Neural progenitor cell (in vitro differentiated cells): ENCODE measurements at regions not wholly inside any gene's neighbourhood (a gene's known extent, or its start where the extent isn't known, plus 50 kb on each side); places are given as distances from the start of the nearest gene placed in this dataset.
A peak's percentile ranks its signal among the peaks of the same experiment; 100 is the strongest.

ENCODE experiments used
- DNase-seq: peaks from one replicate; pipeline ENCODE4 v3.0.0-alpha.2; 2016; ENCODE audit warnings: low spot score
- H2AFZ ChIP-seq: fragments of 200-600 bp; sonication (generic); replicated peaks from 2 replicates; pipeline ENCODE4 v1.6.1; 2016; ENCODE audit warnings: antibody characterized with exemption
- H3F3A ChIP-seq: fragments of 200-600 bp; sonication (generic); 2 replicates; pipeline ENCODE4 v1.6.1; 2016; ENCODE audit warnings: antibody characterized with exemption, low read depth
- H3K27ac ChIP-seq: fragments of 200-600 bp; sonication (generic); 2 replicates; pipeline ENCODE4 v1.5.1; 2016; ENCODE audit warnings: mild to moderate bottlenecking
- H3K27me3 ChIP-seq: fragments of 200-600 bp; sonication (generic); 2 replicates; pipeline ENCODE4 v1.6.1; 2016; ENCODE audit warnings: mild to moderate bottlenecking, moderate library complexity
- H3K36me3 ChIP-seq: fragments of 200-600 bp; sonication (generic); 2 replicates; pipeline ENCODE4 v1.5.1; 2016
- H3K4me1 ChIP-seq: fragments of 200-600 bp; sonication (generic); 2 replicates; pipeline ENCODE4 v1.6.1; 2016; ENCODE audit warnings: mixed run types
- H3K4me2 ChIP-seq: fragments of 200-600 bp; sonication (generic); 2 replicates; pipeline ENCODE4 v1.6.1; 2016
- H3K4me3 ChIP-seq: fragments of 200-600 bp; sonication (generic); 2 replicates; pipeline ENCODE4 v1.5.1; 2016
- H3K79me2 ChIP-seq: fragments of 200-600 bp; sonication (generic); 2 replicates; pipeline ENCODE4 v1.6.1; 2016; ENCODE audit warnings: low read depth
- H3K9ac ChIP-seq: fragments of 200-600 bp; sonication (generic); 2 replicates; pipeline ENCODE4 v1.6.1; 2016
- H3K9me3 ChIP-seq: fragments of 200-600 bp; sonication (generic); 2 replicates; pipeline ENCODE4 v1.5.1; 2016; ENCODE audit warnings: low read depth
- H4K20me1 ChIP-seq: fragments of 200-600 bp; sonication (generic); 2 replicates; pipeline ENCODE4 v1.6.1; 2016; ENCODE audit warnings: low read depth
- H3K27ac Mint-ChIP-seq: 3 replicates; pipeline ENCODE4 v1.8.0; 2021; ENCODE audit warnings: mixed read lengths
- H3K27me3 Mint-ChIP-seq: 2 replicates; pipeline ENCODE4 v1.8.0; 2022; ENCODE audit warnings: low read depth, mild to moderate bottlenecking, inconsistent platforms, moderate library complexity, mixed read lengths; ENCODE audit not compliant: insufficient read depth
- H3K36me3 Mint-ChIP-seq: 3 replicates; pipeline ENCODE4 v1.8.0; 2021; ENCODE audit warnings: mixed read lengths
- H3K4me1 Mint-ChIP-seq: 3 replicates; pipeline ENCODE4 v1.8.0; 2021; ENCODE audit warnings: mixed read lengths
- H3K4me3 Mint-ChIP-seq: 3 replicates; pipeline ENCODE4 v1.8.0; 2021; ENCODE audit warnings: mild to moderate bottlenecking, moderate library complexity, mixed read lengths
- H3K9me3 Mint-ChIP-seq: 3 replicates; pipeline ENCODE4 v1.8.0; 2020; ENCODE audit warnings: mixed read lengths
- CTCF ChIP-seq: fragments of 200-600 bp; sonication (generic); IDR thresholded peaks from 2 replicates; pipeline ENCODE4 v1.5.1; 2017; ENCODE audit warnings: antibody characterized with exemption, mild to moderate bottlenecking
- EZH2 ChIP-seq: fragments of 200-600 bp; sonication (generic); IDR thresholded peaks from 2 replicates; pipeline ENCODE4 v1.6.1; 2017; ENCODE audit warnings: antibody characterized with exemption, mild to moderate bottlenecking, moderate library complexity
- EZH2phosphoT487 ChIP-seq: fragments of 200-600 bp; sonication (generic); IDR thresholded peaks from 2 replicates; pipeline ENCODE4 v1.6.1; 2017; ENCODE audit warnings: antibody characterized with exemption

GRCh38 chrX:63934160-63934559, 149.1 kb upstream of the ARHGEF9 start:
- no peak overlapping the region for H3K4me3 ChIP-seq
- no peaks in the 10 kb centered on the region for H3K27me3 ChIP-seq
- no peak for TF ChIP-seq EZH2phosphoT487
- TF ChIP-seq EZH2, result no peak
- TF ChIP-seq CTCF, result no peak
- Mint-ChIP-seq H3K36me3 (no peaks in the 10 kb centered on the region), H3K27ac (peak overlapping the region; percentile 82), H3K9me3 (peaks cover 2% of the 10 kb centered on the region), H3K4me3 (no peak overlapping the region), H3K27me3 (peaks cover 3% of the 10 kb centered on the region), H3K4me1 (peaks cover 12% of the 10 kb centered on the region)
- no peak overlapping the region for H3K9ac ChIP-seq
- H2AFZ ChIP-seq, result no peak overlapping the region
- no peaks in the 10 kb centered on the region for H4K20me1 ChIP-seq
- H3F3A ChIP-seq, result no peaks in the 10 kb centered on the region
- H3K79me2 ChIP-seq, result no peaks in the 10 kb centered on the region
- no peaks in the 10 kb centered on the region for H3K36me3 ChIP-seq
- H3K27ac ChIP-seq, result no peak overlapping the region
- H3K4me1 ChIP-seq, result no peaks in the 10 kb centered on the region
- H3K4me2 ChIP-seq, result no peak overlapping the region
- no peak for DNase-seq
- H3K9me3 ChIP-seq, result no peaks in the 10 kb centered on the region

- Histone ChIP-seq H3K4me3 (no peak overlapping the region), H3K9me3 (no peaks in the 10 kb centered on the region), H3K79me2 (no peaks in the 10 kb centered on the region), H3K4me2 (no peak overlapping the region), H3K27ac (no peak overlapping the region), H3K36me3 (no peaks in the 10 kb centered on the region), H4K20me1 (no peaks in the 10 kb centered on the region), H2AFZ (no peak overlapping the region), H3K9ac (no peak overlapping the region), H3K27me3 (no peaks in the 10 kb centered on the region), H3F3A (no peaks in the 10 kb centered on the region), H3K4me1 (no peaks in the 10 kb centered on the region)
- H3K4me1 Mint-ChIP-seq, result peaks cover 12% of the 10 kb centered on the region
- H3K9me3 Mint-ChIP-seq, result peaks cover 2% of the 10 kb centered on the region
- no peaks in the 10 kb centered on the region for H3K27me3 Mint-ChIP-seq
- no peak for TF ChIP-seq CTCF
- no peak for TF ChIP-seq EZH2phosphoT487
- no peak for TF ChIP-seq EZH2
- no peak overlapping the region for H3K27ac Mint-ChIP-seq
- H3K4me3 Mint-ChIP-seq, result no peak overlapping the region
- DNase-seq, result no peak
- no peaks in the 10 kb centered on the region for H3K36me3 Mint-ChIP-seq
These were observed 147.9 kb upstream of the ARHGEF9 start for GRCh38 chrX:63932907-63933306.

- no peaks in the 10 kb centered on the region for H3K36me3 Mint-ChIP-seq
- H3K27me3 Mint-ChIP-seq, result no peaks in the 10 kb centered on the region
- H3K9me3 ChIP-seq, result no peaks in the 10 kb centered on the region
These were observed 147.0 kb upstream of the ARHGEF9 start for GRCh38 chrX:63932006-63932405.

More at GRCh38 chrX:63932006-63932405, 147.0 kb upstream of the ARHGEF9 start:
- Mint-ChIP-seq H3K27ac (no peak overlapping the region), H3K4me3 (no peak overlapping the region), H3K4me1 (peaks cover 12% of the 10 kb centered on the region), H3K9me3 (peaks cover 2% of the 10 kb centered on the region)
- H4K20me1 ChIP-seq, result no peaks in the 10 kb centered on the region
- H3K4me3 ChIP-seq, result no peak overlapping the region
- no peak overlapping the region for H2AFZ ChIP-seq
- H3K27me3 ChIP-seq, result no peaks in the 10 kb centered on the region
- H3K4me1 ChIP-seq, result no peaks in the 10 kb centered on the region
- DNase-seq, result no peak
- H3K27ac ChIP-seq, result no peak overlapping the region
- H3K36me3 ChIP-seq, result no peaks in the 10 kb centered on the region
- no peaks in the 10 kb centered on the region for H3F3A ChIP-seq
- no peaks in the 10 kb centered on the region for H3K79me2 ChIP-seq
- H3K4me2 ChIP-seq, result no peak overlapping the region
- H3K9ac ChIP-seq, result no peak overlapping the region
- TF ChIP-seq CTCF (no peak), EZH2phosphoT487 (no peak), EZH2 (no peak)
